Superior temporal gyrus (tissue), 1 donor: ENCODE measurements at regions not wholly inside any gene's neighbourhood (a gene's known extent, or its start where the extent isn't known, plus 50 kb on each side); places are given as distances from the start of the nearest gene placed in this dataset.

Experiments
- DNase-seq: peaks from one replicate; pipeline ENCODE4 v3.0.0-alpha.2; 2016; ENCODE audit errors: extremely low spot score

DNA sequence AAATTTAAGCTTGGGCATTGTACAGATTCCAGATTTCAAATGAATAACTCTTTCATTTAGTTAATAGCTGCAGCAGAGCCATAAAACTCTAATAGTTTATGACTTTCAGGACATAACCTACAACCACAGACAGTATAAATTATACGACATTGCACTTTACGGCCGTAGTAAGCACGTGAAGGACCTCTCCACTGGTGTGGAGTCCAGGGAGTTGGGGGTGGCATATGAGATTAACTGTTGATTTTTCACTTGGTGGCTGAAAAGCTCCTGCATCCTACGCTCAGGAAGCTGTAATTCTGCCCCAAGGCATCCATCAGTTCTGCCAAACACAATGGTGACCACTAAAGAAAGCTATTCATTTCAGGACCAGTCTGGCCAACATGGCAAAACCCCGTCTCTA lies 376.2 kb downstream of the SOX11 start:
- no peak for DNase-seq

DNA sequence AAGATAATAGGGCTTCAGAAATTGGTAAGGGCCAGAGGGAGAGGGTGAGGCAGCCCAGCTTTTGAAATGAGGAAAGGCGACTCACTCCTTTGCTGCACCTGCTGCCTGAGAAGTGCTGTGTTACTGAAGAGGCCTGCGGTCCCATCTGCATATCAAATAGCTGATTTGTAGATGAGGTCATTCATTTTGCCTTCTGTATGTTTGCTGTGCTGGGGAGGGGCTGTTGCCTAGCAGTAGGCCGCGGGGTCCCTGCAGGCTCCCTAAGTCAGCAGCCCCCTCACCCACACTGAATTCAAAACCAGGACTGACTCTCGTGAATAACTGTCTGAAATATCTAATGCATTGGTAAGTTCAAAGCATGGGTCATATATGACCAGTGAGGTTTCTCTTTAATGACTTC lies 377.2 kb downstream of the SOX11 start:
- DNase-seq: no peak

DNA sequence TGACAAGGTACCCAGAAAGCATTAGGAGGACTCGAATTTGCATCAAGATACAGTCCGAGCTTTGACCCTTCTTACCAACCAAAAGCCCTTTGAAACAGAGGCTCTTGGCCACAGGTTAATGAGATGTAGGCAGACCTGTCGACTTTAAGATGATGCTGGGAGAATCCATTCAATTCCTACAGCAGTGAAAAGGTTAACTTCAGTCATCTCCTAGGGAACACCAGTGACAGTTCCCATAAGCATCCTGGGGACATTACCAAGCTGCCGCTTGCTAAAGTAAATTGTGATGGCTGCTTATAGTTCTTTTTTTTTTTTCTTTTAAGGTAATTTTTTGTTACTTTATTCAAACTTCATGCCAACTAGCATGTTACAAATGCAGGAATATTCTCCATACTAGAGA lies 379.3 kb downstream of the SOX11 start:
- no peak for DNase-seq

DNA sequence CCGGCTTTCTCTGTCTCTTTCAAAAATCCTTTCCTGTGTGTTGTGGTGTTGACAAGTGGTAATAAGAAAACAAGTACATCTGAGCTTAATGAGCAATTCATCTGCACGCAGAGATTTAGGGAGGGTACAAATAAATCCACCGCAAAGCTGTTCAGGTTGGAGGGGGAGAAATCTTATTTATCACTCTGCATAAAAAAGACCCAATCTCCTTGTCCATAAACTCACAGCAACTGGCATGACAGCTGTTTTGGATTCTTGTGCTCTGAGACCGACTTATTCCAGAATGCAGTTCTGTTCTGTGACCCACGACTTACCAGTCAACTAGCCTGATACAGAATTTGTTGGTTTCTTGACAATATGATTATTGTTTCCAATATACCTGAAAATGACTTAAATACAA lies 380.1 kb downstream of the SOX11 start:
- no peak for DNase-seq

DNA sequence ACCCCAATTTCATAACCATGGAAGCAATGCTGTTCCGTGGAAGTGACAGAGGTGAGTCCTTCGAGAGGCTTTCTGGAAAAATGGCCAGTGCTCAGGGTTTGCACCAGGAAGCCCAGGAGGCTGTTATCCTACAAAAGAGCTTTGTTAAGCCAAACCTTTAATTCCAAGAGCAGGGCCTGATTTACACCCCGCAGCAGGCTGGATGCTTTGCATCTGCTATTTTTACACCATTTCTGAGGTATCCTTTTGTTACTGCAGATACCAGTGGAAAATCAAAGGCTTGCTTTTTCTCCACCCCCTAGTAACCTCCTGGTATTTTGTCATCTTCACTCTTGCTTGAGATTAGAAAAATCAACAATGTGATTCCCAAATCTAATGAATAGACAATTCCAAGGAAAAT lies 380.6 kb downstream of the SOX11 start:
- DNase-seq: no peak

DNA sequence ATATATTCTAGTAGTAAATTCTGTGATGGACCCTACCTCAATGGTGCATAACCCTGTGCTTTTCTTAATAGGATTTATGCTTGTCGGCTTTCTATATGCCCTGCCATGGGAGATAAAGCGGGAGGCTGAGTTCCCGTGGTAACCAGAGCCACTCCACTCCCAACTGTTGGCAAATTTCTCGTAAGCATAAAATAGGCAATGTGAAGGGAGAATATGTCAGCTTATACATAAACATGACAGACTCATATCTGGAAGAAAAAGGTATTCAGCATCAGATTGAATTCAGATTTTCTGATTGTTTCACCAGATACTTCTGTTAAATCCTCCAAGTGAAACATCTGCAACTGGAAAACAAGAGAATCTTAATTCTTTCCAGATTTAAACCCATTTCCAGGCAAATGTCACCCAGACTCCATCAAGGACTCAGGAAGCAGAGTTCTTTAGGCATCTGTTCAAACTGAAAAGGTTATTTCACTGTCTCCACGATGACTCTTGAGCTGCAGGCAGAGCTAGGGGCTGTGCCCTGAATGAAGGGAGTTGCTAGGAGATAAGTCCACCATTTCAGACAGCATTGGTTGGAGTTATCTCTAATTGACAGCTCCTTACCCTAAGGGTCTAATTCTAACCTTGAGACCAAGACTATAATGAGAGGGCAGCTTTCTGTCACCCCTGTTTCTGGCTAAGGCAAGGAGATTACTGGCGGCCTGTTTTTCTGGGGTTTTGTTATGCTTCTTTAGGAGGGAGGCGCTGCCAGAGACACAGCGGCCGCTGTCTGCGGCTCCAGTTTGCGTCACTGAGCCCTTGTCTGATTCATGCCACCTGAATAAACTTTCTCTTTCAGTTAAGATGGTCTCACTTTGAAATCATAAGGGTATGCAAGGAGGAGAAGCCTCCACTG lies 381.3 kb downstream of the SOX11 start:
- DNase-seq: peak; percentile 63

DNA sequence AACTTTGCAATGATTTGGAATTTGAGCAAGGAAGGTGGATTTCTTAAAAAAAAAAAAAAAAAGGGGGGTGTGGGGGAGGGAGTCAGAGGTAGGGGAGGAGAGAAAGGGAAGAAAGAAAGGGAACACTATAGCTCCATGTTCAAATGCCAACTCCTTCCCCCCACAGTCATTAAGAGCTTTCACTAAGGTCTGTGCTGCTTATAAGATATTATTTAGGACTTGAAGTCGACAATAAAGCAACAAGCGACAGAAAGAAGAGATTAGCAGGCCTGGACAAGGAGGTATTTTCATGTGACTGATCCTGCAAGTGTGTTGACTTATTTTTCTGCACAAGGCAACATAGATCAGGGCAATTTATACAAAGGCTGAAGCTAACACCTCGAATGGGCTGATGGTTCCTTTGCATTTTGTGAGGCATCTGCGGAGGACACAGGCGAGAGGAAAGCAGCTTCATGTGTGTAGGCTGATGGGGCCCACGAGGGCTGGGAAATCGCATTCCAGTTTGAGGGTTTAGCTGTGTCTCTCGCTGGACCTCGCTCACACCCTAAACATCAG lies 382.0 kb downstream of the SOX11 start:
- DNase-seq: no peak

DNA sequence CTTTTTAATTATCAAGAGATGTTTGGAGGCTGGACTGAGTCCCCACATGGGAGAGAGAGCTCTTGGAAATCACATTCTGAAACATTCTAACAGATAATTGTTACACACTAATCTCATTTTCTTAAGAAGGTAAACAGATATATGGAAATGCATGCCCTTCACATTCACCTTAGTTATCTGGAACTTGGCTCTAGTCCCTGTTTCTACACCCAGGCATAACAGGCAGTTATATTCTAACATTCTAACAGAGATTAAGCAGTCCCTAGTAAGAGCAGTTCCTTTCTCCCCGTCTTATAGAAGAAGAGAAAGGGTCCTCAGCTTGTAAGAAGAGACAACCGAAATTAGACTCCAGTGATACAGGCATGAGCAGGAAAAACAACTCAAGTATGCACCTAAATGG lies 385.4 kb downstream of the SOX11 start:
- no peak for DNase-seq

DNA sequence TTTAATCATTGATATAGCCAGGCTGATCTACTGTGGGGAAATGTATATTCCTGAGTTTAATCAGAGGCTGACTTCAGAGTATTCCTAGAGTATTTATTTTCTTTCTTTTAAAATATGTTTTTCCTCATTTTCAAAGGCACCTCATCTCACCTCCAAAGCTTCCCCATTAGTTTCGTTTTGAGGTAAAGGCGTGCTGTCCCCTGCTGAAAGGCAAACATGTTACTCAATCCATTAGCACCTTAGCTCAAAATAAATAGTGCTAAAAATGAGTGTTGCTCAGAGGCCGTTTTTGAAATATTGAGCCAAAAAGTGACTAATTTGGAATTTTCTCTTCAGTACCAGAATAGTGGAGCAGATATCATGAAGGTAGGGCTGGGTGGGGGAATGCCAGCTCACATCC lies 386.2 kb downstream of the SOX11 start:
- no peak for DNase-seq

DNA sequence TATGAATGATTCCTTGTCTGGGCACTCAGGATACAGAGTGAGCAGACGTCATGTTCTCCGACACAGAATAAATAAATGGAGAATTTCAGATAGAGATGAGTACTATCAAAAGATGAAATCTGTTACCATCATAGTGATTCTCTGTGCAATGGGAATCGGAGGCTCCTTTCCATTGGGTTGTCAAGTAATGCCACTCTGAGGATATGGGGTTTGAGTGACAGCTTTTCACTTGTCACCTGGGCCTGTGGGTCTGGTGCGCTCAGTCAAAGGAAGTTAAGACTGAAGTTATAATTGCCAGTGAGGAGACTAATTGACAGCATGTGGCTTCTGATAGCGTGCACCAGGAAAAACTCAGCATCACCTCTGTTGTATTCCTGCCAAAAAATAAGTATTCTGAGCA lies 387.2 kb downstream of the SOX11 start:
- no peak for DNase-seq

DNA sequence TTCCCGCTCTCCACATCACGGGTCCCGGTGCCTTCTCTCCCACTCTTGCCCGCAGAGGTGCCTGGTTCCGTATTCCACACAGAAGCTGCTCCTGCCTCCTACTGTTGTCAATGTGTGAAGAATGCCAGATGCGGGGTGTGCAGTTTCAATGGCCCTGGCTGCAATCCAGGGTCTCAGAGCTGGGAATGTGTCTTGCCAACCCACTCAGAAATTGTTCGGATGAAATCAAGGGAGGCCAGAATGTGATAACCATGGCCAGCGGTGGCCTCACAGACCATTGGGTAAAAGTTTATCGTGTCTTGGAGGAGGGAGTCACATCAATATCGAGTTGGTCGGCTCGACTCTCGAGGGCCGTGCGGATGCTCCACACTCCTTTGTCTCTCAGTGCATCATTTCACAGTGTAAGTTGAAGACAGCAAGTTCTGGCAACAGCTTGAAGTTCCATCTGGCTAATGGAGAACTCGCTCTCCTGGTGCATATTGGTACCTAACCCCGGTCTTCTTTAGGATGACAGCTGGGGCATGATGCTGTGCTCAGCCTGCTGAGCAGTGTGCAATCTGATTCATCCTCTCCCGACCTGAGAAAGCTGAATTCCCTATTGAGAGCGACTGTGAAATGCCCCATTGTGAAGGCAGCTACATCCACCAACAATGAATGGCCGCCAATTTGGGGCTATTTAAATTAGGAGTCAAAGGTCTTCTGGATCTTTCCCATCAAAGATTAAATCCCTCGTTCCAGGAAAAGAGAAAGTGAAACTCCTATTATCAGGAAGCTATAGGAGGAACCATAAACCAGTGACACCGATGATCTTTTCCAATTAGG lies 389.0 kb downstream of the SOX11 start:
- peak; percentile 88 for DNase-seq

DNA sequence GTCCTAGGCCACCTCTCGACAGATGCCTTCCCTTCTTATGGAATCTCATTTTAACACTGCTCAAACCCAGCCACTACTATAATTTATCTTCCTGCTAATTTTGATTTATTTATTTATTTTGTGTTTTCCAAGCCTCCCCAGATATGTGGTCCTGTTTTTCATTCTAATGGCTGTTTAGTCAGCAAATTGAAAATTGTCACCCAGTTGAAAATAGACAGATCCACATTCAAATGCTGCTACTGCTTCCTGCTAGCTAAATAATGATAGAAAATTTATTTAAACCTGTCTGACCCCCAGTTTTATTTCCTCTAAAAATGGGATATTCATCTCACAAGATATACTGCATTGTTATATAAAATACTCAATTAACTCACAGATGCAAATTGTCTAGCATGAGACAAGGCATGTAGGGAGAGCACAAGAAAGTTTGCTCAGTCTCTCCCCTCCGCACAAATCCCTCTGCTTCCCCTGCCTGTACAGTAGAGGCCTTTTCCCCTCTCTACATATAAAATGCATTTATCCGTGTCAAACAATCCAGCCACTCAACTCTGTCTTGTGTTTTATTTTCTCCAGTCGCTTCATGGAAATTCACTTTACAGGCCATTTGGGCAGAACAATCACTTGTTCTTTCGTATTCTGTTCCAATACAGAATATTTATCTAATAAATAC lies 389.9 kb downstream of the SOX11 start:
- DNase-seq: no peak

DNA sequence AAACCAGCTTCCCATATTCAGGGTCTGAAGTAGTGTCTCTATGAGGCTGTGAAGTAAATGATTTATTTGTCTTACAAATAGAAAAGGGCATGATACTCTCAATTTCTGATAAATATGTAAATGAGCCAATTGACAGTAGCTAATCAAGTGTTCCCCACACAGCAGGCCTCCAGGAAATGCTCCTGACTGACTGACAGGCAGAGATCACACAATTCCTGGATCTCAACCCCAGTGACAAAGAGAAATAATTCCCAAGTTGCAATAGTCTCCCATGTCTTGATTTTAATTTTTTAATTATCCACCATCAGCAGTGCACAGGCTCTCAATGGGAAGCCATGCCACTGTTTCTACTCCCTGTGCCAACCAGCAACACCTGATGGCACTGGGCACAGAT lies 390.4 kb downstream of the SOX11 start:
- DNase-seq: no peak

DNA sequence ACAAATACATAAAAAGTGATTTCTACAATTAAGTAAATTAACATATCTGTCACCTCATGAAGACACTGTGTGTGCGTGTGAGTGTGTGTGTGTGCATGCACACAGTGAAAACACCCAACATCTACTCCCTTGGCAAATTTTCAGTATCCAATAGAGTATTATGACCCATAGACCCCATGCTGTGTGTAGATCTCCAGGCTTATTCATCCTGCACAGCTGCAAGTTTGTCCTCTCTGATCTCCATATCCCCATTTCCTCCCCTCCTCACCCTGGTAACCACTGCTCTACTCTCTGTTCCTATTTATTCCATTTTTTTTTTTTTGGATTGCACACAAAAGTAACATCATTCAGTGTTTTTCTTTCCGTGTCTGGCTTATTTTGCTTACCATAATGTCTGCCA lies 391.0 kb downstream of the SOX11 start:
- no peak for DNase-seq

DNA sequence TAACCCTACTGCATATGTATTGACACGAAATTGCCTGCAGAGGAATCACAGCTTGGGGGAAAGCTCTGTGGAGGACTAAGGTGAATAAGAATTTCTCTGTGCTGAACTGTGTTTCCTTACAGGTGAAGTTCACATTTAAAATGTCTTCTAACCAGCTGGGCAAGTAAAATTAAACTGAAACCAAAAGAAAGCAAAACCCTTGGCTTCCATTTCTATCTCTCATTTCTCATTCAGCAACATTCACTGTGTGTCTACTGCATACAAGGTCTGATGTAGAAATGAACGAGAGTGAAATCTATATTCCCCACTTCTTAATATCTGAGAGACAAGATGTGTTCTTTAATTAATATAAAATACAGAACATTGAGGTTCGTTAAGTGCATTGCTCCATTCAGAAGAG lies 397.3 kb downstream of the SOX11 start:
- DNase-seq: no peak

DNA sequence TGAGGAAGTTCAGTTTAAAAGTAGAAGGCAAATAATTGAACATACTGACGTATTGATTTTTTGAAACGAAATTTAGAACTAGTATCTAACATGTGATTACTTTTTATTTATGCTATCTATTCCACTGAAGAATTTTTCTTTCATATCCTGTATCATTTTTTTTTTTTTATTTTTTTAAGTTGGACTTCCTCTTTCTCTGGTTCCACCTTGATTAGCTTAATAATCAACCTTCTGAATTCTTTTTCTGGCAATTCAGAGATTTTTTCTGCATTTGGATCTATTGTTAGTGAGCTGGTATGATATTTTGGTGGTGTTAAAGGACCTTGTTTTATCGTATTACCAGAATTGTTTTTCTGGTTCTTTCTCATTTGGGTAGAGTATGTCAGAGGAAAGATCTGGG lies 411.2 kb downstream of the SOX11 start:
- DNase-seq: no peak

DNA sequence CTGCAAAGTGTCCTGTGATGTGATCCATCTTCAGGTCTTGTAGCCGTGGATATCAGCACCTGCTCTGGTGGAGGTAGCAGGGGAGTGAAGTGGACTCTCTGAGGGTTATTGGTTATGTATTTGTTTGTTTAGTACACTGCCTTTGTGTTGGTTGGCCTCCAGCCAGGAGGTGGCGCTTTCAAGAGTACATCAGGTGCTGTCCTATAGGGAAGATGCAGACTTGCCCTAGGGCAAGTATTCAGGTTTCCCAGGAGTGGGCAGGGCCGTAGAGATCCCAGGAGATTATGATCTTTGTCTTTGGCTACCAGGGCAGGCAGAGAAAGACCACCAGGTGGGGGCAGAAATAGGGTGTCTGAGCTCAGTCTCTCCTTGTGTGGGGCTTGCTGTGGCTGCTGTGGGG lies 411.8 kb downstream of the SOX11 start:
- no peak for DNase-seq

DNA sequence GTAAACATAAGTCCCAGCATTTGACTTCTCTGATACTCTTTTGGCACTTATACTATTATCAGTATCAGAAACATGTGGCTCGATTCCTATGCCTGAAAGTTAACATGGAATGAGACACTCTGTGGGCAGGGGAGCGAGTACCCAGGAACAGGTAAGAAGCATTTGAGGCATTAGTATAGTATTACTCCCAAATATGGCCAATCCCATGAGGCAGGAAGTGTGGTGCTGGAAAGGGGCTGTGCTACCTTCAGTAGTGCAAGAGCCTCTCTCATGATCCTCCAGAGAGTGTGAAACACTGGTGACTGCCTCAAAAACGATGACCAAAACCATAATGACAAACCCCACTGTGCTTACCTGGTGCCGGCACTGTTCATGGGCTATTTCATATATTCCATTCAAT lies 415.1 kb downstream of the SOX11 start:
- no peak for DNase-seq

DNA sequence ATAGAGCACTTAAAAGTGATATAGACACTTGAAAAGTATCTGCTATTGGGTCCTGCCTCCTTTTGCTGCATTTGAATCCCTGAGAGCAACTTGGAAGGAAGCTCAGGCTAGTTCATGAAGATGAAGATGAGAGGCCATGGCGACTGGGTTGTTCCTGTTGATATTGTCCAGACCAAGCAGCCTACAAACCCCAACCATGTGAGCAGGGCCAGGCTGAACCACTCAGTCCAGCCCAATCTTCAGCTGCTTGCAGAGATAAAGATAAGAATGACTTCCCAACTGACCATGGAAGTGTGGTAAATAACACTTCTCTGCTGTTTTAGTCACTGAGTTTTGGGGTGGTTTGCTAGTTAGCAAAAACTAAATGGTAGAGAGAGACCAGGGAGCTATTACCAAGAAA lies 417.6 kb downstream of the SOX11 start:
- DNase-seq: no peak

DNA sequence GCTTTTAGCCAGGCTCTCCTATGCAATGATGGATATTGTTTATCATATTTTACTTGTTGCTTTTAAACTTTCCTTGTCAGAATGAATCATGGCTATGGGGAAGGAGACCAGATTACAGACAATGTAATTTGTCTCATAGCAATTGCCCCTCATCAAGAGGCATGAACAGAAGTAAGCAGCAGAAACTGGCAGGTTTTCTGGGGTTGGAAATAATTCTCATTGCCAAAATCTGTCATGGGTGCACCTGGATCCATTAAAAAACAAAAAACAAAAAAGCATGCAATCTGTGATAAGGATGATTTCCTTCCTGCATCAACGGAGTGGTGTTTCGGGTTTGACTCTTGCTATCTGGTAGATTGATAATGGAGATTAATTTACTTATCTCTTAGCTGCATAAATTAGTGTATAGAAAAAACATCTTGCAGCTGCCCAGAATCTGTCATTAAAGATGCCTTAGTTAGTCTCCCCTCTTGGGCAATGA lies 419.6 kb downstream of the SOX11 start:
- no peak for DNase-seq

DNA sequence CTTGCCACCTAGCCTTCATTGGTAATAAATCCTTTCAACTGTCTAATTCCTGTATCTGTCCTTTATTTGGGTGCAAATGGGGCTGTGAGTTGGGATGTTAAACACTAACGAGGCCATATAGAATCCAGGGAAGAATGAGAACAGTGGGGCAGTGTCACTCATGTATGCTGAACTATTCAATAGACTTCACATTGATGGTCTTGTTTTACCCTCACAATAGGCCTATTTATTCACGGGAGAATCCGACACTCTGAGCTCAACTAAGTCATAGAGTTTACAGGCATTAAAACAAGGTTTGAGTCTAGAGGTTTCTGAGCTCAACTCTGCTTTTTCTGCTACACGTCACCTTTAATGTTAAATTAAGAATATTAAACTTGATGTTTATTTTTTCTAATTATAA lies 421.6 kb downstream of the SOX11 start:
- peak; percentile 84 for DNase-seq

DNA sequence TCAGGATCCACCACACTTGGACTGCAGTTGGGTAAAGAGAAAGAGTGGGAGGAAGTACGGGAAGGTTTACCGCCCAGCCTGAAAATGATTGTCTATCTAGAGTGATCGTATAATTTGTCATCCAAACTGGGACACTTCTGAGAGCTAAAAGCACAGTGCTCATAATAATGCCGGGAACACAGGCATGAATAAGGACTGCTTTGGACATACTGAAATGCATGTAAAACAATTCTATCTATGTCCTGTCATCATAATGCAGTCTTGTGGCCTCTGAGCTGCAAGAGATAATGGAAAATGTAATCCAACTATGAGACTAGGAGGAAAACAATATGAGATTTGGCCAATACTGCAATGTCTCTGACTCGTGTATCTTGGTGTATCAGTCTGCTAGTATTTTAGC lies 435.5 kb downstream of the SOX11 start:
- no peak for DNase-seq
